D721Med (cell line): ENCODE measurements at regions not wholly inside any gene's neighbourhood (a gene's known extent, or its start where the extent isn't known, plus 50 kb on each side); places are given as distances from the start of the nearest gene placed in this dataset.

Experiments used
- DNase-seq: peaks from one replicate; pipeline ENCODE4 v3.0.0; 2011; ENCODE audit warnings: low spot score; ENCODE audit not compliant: insufficient read length
- FAIRE-seq: peaks from 2 replicates; lab custom pipeline; 2011; peaks lifted over from hg19 to GRCh38; lab: Jason Lieb, UNC
- TF ChIP-seq, protein P1 (sequence below): IDR thresholded peaks from 2 replicates; pipeline ENCODE4 v1.5.1; 2012; ENCODE audit warnings: mild to moderate bottlenecking, control low read depth; ENCODE audit not compliant: insufficient read depth; ENCODE audit errors: missing control alignments

- DNase-seq (no peak), FAIRE-seq (no peak)
- TF ChIP-seq, protein P1, sequence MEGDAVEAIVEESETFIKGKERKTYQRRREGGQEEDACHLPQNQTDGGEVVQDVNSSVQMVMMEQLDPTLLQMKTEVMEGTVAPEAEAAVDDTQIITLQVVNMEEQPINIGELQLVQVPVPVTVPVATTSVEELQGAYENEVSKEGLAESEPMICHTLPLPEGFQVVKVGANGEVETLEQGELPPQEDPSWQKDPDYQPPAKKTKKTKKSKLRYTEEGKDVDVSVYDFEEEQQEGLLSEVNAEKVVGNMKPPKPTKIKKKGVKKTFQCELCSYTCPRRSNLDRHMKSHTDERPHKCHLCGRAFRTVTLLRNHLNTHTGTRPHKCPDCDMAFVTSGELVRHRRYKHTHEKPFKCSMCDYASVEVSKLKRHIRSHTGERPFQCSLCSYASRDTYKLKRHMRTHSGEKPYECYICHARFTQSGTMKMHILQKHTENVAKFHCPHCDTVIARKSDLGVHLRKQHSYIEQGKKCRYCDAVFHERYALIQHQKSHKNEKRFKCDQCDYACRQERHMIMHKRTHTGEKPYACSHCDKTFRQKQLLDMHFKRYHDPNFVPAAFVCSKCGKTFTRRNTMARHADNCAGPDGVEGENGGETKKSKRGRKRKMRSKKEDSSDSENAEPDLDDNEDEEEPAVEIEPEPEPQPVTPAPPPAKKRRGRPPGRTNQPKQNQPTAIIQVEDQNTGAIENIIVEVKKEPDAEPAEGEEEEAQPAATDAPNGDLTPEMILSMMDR, result no peak
Observed at GRCh38 chr5:57037355-57037754, 85.4 kb upstream of the MIER3 start.

DNA sequence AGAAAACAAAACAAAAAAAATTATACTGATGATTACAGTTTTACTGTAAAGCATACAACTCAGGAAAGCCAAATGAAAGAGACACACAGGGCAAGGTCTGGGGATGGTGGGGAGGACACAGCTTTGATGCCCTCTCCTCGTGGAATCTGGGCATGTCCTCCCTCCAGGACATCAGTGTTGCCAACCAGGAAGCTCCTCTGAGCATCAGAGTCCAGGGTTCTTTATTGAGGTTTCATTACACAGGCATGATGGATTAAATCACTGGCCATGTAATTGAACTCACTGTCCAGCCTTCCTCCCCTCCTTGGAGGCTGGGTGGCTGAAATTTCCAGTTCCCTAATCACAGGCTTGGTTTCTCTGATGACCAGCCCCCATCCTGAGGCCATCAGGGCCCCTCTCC lies 89.6 kb upstream of the MIER3 start:
- FAIRE-seq, result no peak
- DNase-seq, result no peak
- TF ChIP-seq, protein P1, result no peak

GRCh38 chr5:57042524-57042931 lies 90.6 kb upstream of the MIER3 start:
- DNase-seq (no peak), FAIRE-seq (no peak)
- TF ChIP-seq, protein P1, result no peak

- FAIRE-seq, result no peak
- TF ChIP-seq, protein P1, result no peak
- DNase-seq, result no peak
Observed at GRCh38 chr5:57054135-57054534, 102.2 kb upstream of the MIER3 start.

GRCh38 chr5:57054671-57055070 lies 102.7 kb upstream of the MIER3 start:
- DNase-seq, result no peak
- no peak for FAIRE-seq
- TF ChIP-seq, protein P1, result no peak

GRCh38 chr5:57055731-57056130 lies 103.8 kb upstream of the MIER3 start:
- no peak for DNase-seq
- TF ChIP-seq, protein P1, result no peak
- FAIRE-seq, result no peak

- FAIRE-seq, result no peak
- TF ChIP-seq, protein P1, result no peak
- DNase-seq, result no peak
Observed at GRCh38 chr5:57063773-57064172, 110.1 kb upstream of the GPBP1 start.
